H1 (cell line): ENCODE measurements at regions not wholly inside any gene's neighbourhood (a gene's known extent, or its start where the extent isn't known, plus 50 kb on each side); places are given as distances from the start of the nearest gene placed in this dataset.
A peak's percentile ranks its signal among the peaks of the same experiment; 100 is the strongest.

Experiments used
- CTCF ChIA-PET: fragments of 300-600 bp; sonication (Branson Sonifier 250); formaldehyde crosslinking; loops from one replicate; lab custom pipeline; 2021; ENCODE audit not compliant: partially characterized antibody; lab: Charles Lee
- POLR2A ChIA-PET: fragments of 300-600 bp; sonication (Branson Sonifier 250); formaldehyde crosslinking; loops from one replicate; lab custom pipeline; 2021; ENCODE audit warnings: inconsistent platforms; ENCODE audit not compliant: partially characterized antibody; lab: Charles Lee
- DNase-seq, 2 experiments: peaks; one replicate each; pipeline versions ENCODE4 v3.0.0 to v3.0.0-alpha.2; 2010 to 2022; ENCODE audit warnings: low spot score in 2 of 2, low read depth in 1 of 2, mixed read lengths in 1 of 2
- FAIRE-seq: peaks from 2 replicates; lab custom pipeline; 2011; peaks lifted over from hg19 to GRCh38; lab: Jason Lieb, UNC
- H2AFZ ChIP-seq: 2 replicates; pipeline ENCODE4 v1.8.1; 2012; ENCODE audit warnings: low read length, inconsistent platforms
- H2AK5ac ChIP-seq: 2 replicates; pipeline ENCODE4 v1.6.1; 2013; ENCODE audit warnings: low read depth, low read length
- H2BK120ac ChIP-seq: replicated peaks from 2 replicates; pipeline ENCODE3; 2013; ENCODE audit warnings: low read depth, low read length, inconsistent platforms
- H2BK12ac ChIP-seq: 2 replicates; pipeline ENCODE4 v1.6.1; 2013; ENCODE audit warnings: low read depth, low read length
- H2BK15ac ChIP-seq: 2 replicates; pipeline ENCODE4 v1.6.1; 2013; ENCODE audit warnings: low read length
- H2BK20ac ChIP-seq: 2 replicates; pipeline ENCODE4 v1.6.1; 2013; ENCODE audit warnings: low read length
- H2BK5ac ChIP-seq: 2 replicates; pipeline ENCODE4 v1.6.1; 2013; ENCODE audit warnings: low read depth, low read length
- H3K14ac ChIP-seq: 2 replicates; pipeline ENCODE4 v1.6.1; 2013; ENCODE audit warnings: inconsistent platforms; ENCODE audit not compliant: insufficient read length
- H3K18ac ChIP-seq: 2 replicates; pipeline ENCODE4 v1.6.1; 2013; ENCODE audit warnings: low read length; ENCODE audit errors: extremely low read depth
- H3K23ac ChIP-seq: 2 replicates; pipeline ENCODE4 v1.6.1; 2013; ENCODE audit warnings: inconsistent platforms; ENCODE audit not compliant: insufficient read length
- H3K23me2 ChIP-seq: 2 replicates; pipeline ENCODE4 v1.6.1; 2013; ENCODE audit warnings: low read depth, low read length
- H3K27ac ChIP-seq: 2 replicates; pipeline ENCODE4 v1.6.1; 2011; ENCODE audit warnings: low read depth, low read length, inconsistent platforms
- H3K27me3 ChIP-seq, 4 experiments: replicated peaks in 1 of 4; 1 replicate in 1 of 4; 2 replicates in 3 of 4; pipeline versions ENCODE4 v1.6.1 to v1.8.1; 2011 to 2013; ENCODE audit warnings: low read length in 3 of 4, mild to moderate bottlenecking in 3 of 4, inconsistent platforms in 2 of 4, mixed read lengths in 2 of 4, moderate library complexity in 1 of 4; ENCODE audit not compliant: control insufficient read depth in 3 of 4, insufficient read depth in 3 of 4; ENCODE audit errors: extremely low read depth in 1 of 4
- H3K36me3 ChIP-seq, 4 experiments: 2 replicates each; pipeline versions ENCODE4 v1.6.1 to v1.8.1; 2011 to 2013; ENCODE audit warnings: mild to moderate bottlenecking in 4 of 4, low read length in 3 of 4, moderate library complexity in 2 of 4, control low read depth in 1 of 4, inconsistent platforms in 1 of 4; ENCODE audit not compliant: insufficient read depth in 4 of 4, control insufficient read depth in 2 of 4
- H3K4ac ChIP-seq: replicated peaks from 2 replicates; pipeline ENCODE3; 2013; ENCODE audit warnings: low read length, low read depth, mixed read lengths, inconsistent platforms; ENCODE audit not compliant: insufficient read length
- H3K4me1 ChIP-seq, 4 experiments: replicated peaks in 1 of 4; 1 replicate in 1 of 4; 2 replicates in 3 of 4; pipeline versions ENCODE4 v1.6.1 to v1.8.1; 2011 to 2013; ENCODE audit warnings: low read length in 3 of 4, inconsistent platforms in 2 of 4, mixed read lengths in 1 of 4; ENCODE audit not compliant: insufficient read depth in 4 of 4, control insufficient read depth in 3 of 4
- H3K4me2 ChIP-seq, 2 experiments: 2 replicates each; pipeline versions ENCODE4 v1.6.1 to v1.8.1; 2011 to 2013; ENCODE audit warnings: low read depth in 2 of 2, low read length in 2 of 2, control low read depth in 1 of 2, inconsistent platforms in 1 of 2, mild to moderate bottlenecking in 1 of 2; ENCODE audit not compliant: insufficient read depth in 1 of 2
- H3K4me3 ChIP-seq, 4 experiments: fragments of 200-600, 300-600 bp in 1 of 4; sonication (generic), shearing (Covaris generic), sonication (Bioruptor Twin) in 1 of 4; 2 replicates each; pipeline versions ENCODE4 v1.5.1 to v1.8.1; 2011 to 2016; ENCODE audit warnings: low read length in 4 of 4, low read depth in 3 of 4, control low read depth in 2 of 4, inconsistent platforms in 2 of 4, mild to moderate bottlenecking in 2 of 4, mixed read lengths in 1 of 4, moderate library complexity in 1 of 4; ENCODE audit not compliant: insufficient read depth in 2 of 4; ENCODE audit errors: extremely low read depth in 1 of 4
- H3K56ac ChIP-seq: replicated peaks from 2 replicates; pipeline ENCODE3; 2013; ENCODE audit warnings: low read depth, mild to moderate bottlenecking, mixed read lengths, low read length, inconsistent platforms; ENCODE audit not compliant: insufficient read length
- H3K79me1 ChIP-seq: 2 replicates; pipeline ENCODE4 v1.6.1; 2013; ENCODE audit warnings: low read depth, low read length, control low read depth
- H3K79me2 ChIP-seq, 2 experiments: 2 replicates each; pipeline versions ENCODE4 v1.6.1 to v1.8.1; 2012 to 2013; ENCODE audit warnings: low read length in 2 of 2, mild to moderate bottlenecking in 2 of 2, inconsistent platforms in 1 of 2; ENCODE audit not compliant: insufficient read depth in 2 of 2, control insufficient read depth in 1 of 2
- H3K9ac ChIP-seq, 4 experiments: replicated peaks in 1 of 4; 1 replicate in 1 of 4; 2 replicates in 3 of 4; pipeline versions ENCODE4 v1.6.1 to v1.8.1; 2011 to 2013; ENCODE audit warnings: low read depth in 3 of 4, low read length in 3 of 4, control low read depth in 2 of 4, mild to moderate bottlenecking in 2 of 4, moderate library complexity in 2 of 4, inconsistent platforms in 1 of 4; ENCODE audit errors: extremely low read depth in 1 of 4
- H3K9me3 ChIP-seq, 2 experiments: 2 replicates each; pipeline versions ENCODE4 v1.6.1 to v1.8.1; 2012 to 2013; ENCODE audit warnings: mild to moderate bottlenecking in 2 of 2, moderate library complexity in 2 of 2, control low read depth in 1 of 2, inconsistent platforms in 1 of 2, low read depth in 1 of 2, low read length in 1 of 2, mixed read lengths in 1 of 2; ENCODE audit not compliant: insufficient read depth in 2 of 2
- H4K20me1 ChIP-seq, 2 experiments: replicated peaks in 1 of 2; 2 replicates each; pipeline versions ENCODE3 to v1.8.1; 2011 to 2013; ENCODE audit warnings: inconsistent platforms in 2 of 2, low read length in 2 of 2, mild to moderate bottlenecking in 1 of 2; ENCODE audit not compliant: insufficient read depth in 2 of 2, control insufficient read depth in 1 of 2
- H4K5ac ChIP-seq: 2 replicates; pipeline ENCODE4 v1.6.1; 2013; ENCODE audit warnings: low read length, low read depth, mixed read lengths, inconsistent platforms; ENCODE audit not compliant: insufficient read length
- H4K8ac ChIP-seq: 2 replicates; pipeline ENCODE4 v1.8.0; 2013; ENCODE audit warnings: mild to moderate bottlenecking, moderate library complexity, low read length, inconsistent platforms; ENCODE audit not compliant: insufficient read depth; ENCODE audit errors: extremely low read depth
- H4K91ac ChIP-seq: replicated peaks from 2 replicates; pipeline ENCODE3; 2013; ENCODE audit warnings: low read length, mixed read lengths, inconsistent platforms; ENCODE audit not compliant: insufficient read length
- CEBPB ChIP-seq: IDR thresholded peaks from 2 replicates; pipeline ENCODE4 v1.6.1; 2012; ENCODE audit warnings: low read depth, low read length
- CHD1 ChIP-seq: IDR thresholded peaks from 2 replicates; pipeline ENCODE4 v1.6.1; 2012; ENCODE audit warnings: low read depth, low read length, improper control_type of control experiment
- CREB1 ChIP-seq: IDR thresholded peaks from 2 replicates; pipeline ENCODE4 v1.6.1; 2012; ENCODE audit warnings: inconsistent platforms
- CTCF ChIP-seq, 3 experiments: IDR thresholded peaks; 1 replicate in 2 of 3; 2 replicates in 1 of 3; pipeline versions ENCODE4 v1.5.1 to v1.6.1; 2011; ENCODE audit warnings: low read length in 3 of 3, mild to moderate bottlenecking in 3 of 3, inconsistent platforms in 2 of 3, low read depth in 1 of 3, moderate library complexity in 1 of 3; ENCODE audit not compliant: insufficient read depth in 1 of 3; ENCODE audit errors: control extremely low read depth in 1 of 3
- EGR1 ChIP-seq: IDR thresholded peaks from 2 replicates; pipeline ENCODE4 v1.6.1; 2011; ENCODE audit warnings: low read depth, low read length, borderline replicate concordance
- JUN ChIP-seq: IDR thresholded peaks from 2 replicates; pipeline ENCODE4 v1.6.1; 2011; ENCODE audit warnings: low read depth, mild to moderate bottlenecking, improper control_type of control experiment, low read length
- MAX ChIP-seq: IDR thresholded peaks from 2 replicates; pipeline ENCODE4 v1.6.1; 2012; ENCODE audit warnings: inconsistent platforms
- RAD21 ChIP-seq, 2 experiments: IDR thresholded peaks in 1 of 2; conservative IDR thresholded peaks in 1 of 2; 2 replicates each; pipeline ENCODE4 v1.6.1; 2011; ENCODE audit warnings: low read depth in 2 of 2, low read length in 2 of 2, improper control_type of control experiment in 1 of 2, inconsistent platforms in 1 of 2, mild to moderate bottlenecking in 1 of 2, moderate library complexity in 1 of 2
- YY1 ChIP-seq: IDR thresholded peaks from 2 replicates; pipeline ENCODE4 v1.6.1; 2011; ENCODE audit warnings: low read depth, mild to moderate bottlenecking, low read length
- WGBS, 2 experiments: shearing (Covaris generic) in 1 of 2; methylation state at CpG; one replicate each; pipeline versions ENCODE4 v1.1.6 to v1.1.7; 2013 to 2015; ENCODE audit warnings: low lambda C conversion rate in 2 of 2, mixed read lengths in 2 of 2, inconsistent platforms in 1 of 2, low coverage in 1 of 2, missing lambda C conversion rate in 1 of 2; ENCODE audit not compliant: insufficient replicate concordance in 2 of 2, insufficient coverage in 1 of 2, insufficient read length in 1 of 2; ENCODE audit errors: extremely low coverage in 1 of 2, missing lambda C conversion rate in 1 of 2; 5-methylcytosine and 5-hydroxymethylcytosine counted together

GRCh38 chr14:55864890-55865655 is 253.1 kb upstream of the PELI2 start:
- POLR2A ChIA-PET = no interaction called here
- TF ChIP-seq CEBPB (no peak), CTCF (IDR thresholded peaks at IDR 0.05; ENCODE audit: control extremely low read depth in 1 of 3, insufficient read depth in 1 of 3, low read depth in 1 of 3, low read length in 3 of 3) (peak in 2 of 3 experiments; percentile 53 to 66; a peak in 3 of 4 replicates), CHD1 (no peak), CREB1 (no peak), JUN (no peak), YY1 (0 out of 2 replicates have a peak, but pooled peaks have one; percentile 36), MAX (peak; percentile 31; the same call in 1 of the 2 replicates), RAD21 (IDR thresholded peaks at IDR 0.05 in 1 of 2, conservative IDR thresholded peaks at IDR 0.05 in 1 of 2; ENCODE audit: low read depth in 2 of 2, low read length in 2 of 2) (peak; percentile 93 to 95), EGR1 (0 out of 2 replicates have a peak, but pooled peaks have one; percentile 20)
- peak; percentile 27 to 78 for DNase-seq

More at GRCh38 chr14:55864890-55865655, 253.1 kb upstream of the PELI2 start:
- Histone ChIP-seq H2AFZ (peak overlapping the region; percentile 55; the same call in 1 of the 2 replicates), H3K36me3 (no peaks in the 10 kb centered on the region), H4K8ac (peak overlapping the region; percentile 92; the same call in 1 of the 2 replicates), H4K91ac (peak overlapping the region; percentile 91), H3K27me3 (no peaks in the 10 kb centered on the region), H3K9ac (no peak overlapping the region), H2BK12ac (peak overlapping the region; percentile 80; the same call in 1 of the 2 replicates), H3K14ac (no peak overlapping the region), H3K79me1 (no peaks in the 10 kb centered on the region), H3K4ac (peak overlapping the region; percentile 69), H3K56ac (no peak overlapping the region), H4K20me1 (no peaks in the 10 kb centered on the region), H3K4me1 (no peaks in the 10 kb centered on the region), H3K4me2 (no peak overlapping the region), H3K18ac (peak overlapping the region; percentile 78), H3K27ac (no peak overlapping the region), H4K5ac (peak overlapping the region; percentile 60), H2BK120ac (no peak overlapping the region), H2BK20ac (0 out of 2 replicates have a peak overlapping the region, but pooled peaks have one; percentile 97), H3K9me3 (peaks cover 14 to 21% of the 10 kb centered on the region in 2 experiments; a peak in 3 of 4 replicates), H3K4me3 (no peak overlapping the region), H3K79me2 (no peaks in the 10 kb centered on the region), H2BK15ac (no peak overlapping the region), H3K23me2 (no peaks in the 10 kb centered on the region), H2BK5ac (no peak overlapping the region; the same call in 1 of the 2 replicates), H2AK5ac (no peak overlapping the region), H3K23ac (no peak overlapping the region)
- CTCF ChIA-PET = interaction anchor here (0.6 to 2.1 kb wide), 12 partner anchors 10 to 610 kb away, joined by 3 to 6 read pairs (median 3); partner anchors contain the start of gene PELI2
- WGBS, 2 experiments = 77% methylated on average over 13 of the region's 22 CpGs; no CpG with 5 or more reads in 1 of the 2 experiments
- no peak for FAIRE-seq
